ENCODE measurements at regions not wholly inside any gene's neighbourhood (a gene's known extent, or its start where the extent isn't known, plus 50 kb on each side); places are given as distances from the start of the nearest gene placed in this dataset.

- no peak for DNase-seq
Measured at GRCh38 chr5:87851603-87852002, 417.0 kb downstream of the TMEM161B start.

GRCh38 chr5:87850843-87851242 is 417.8 kb downstream of the TMEM161B start:
- DNase-seq = no peak

GRCh38 chr5:87845734-87846133 is 422.9 kb downstream of the TMEM161B start:
- DNase-seq = no peak

- DNase-seq = no peak
Measured at GRCh38 chr5:87844866-87845265, 423.8 kb downstream of the TMEM161B start.

GRCh38 chr5:87844449-87844848 is 424.2 kb downstream of the TMEM161B start:
- no peak for DNase-seq

GRCh38 chr5:87836696-87837095 is 424.0 kb upstream of the CCNH start:
- DNase-seq = peak; percentile 21

GRCh38 chr5:87831499-87831898 is 418.8 kb upstream of the CCNH start:
- DNase-seq = no peak

GRCh38 chr5:87829217-87829551 is 416.5 kb upstream of the CCNH start:
- DNase-seq = no peak

- no peak for DNase-seq
Measured at GRCh38 chr5:87828545-87829216, 416.0 kb upstream of the CCNH start.

GRCh38 chr5:87827539-87827938 is 414.8 kb upstream of the CCNH start:
- DNase-seq = no peak

- DNase-seq = no peak
Measured at GRCh38 chr5:87826507-87826906, 413.8 kb upstream of the CCNH start.

GRCh38 chr5:87825583-87825982 is 412.9 kb upstream of the CCNH start:
- no peak for DNase-seq

GRCh38 chr5:87807783-87808182 is 395.1 kb upstream of the CCNH start:
- DNase-seq = no peak

GRCh38 chr5:87803352-87803751 is 390.6 kb upstream of the CCNH start:
- DNase-seq = no peak

GRCh38 chr5:87791869-87792268 is 379.1 kb upstream of the CCNH start:
- no peak for DNase-seq

GRCh38 chr5:87788416-87788815 is 375.7 kb upstream of the CCNH start:
- DNase-seq = no peak

- DNase-seq = no peak
Measured at GRCh38 chr5:87787625-87788256, 375.0 kb upstream of the CCNH start.

- DNase-seq = no peak
Measured at GRCh38 chr5:87787086-87787485, 374.4 kb upstream of the CCNH start.

GRCh38 chr5:87786471-87786870 is 373.7 kb upstream of the CCNH start:
- DNase-seq = no peak

- DNase-seq = no peak
Measured at GRCh38 chr5:87785554-87786335, 373.0 kb upstream of the CCNH start.

- no peak for DNase-seq
Measured at GRCh38 chr5:87784879-87785495, 372.3 kb upstream of the CCNH start.

GRCh38 chr5:87784311-87784710 is 371.6 kb upstream of the CCNH start:
- DNase-seq = no peak

- no peak for DNase-seq
Measured at GRCh38 chr5:87782916-87783315, 370.2 kb upstream of the CCNH start.

- no peak for DNase-seq
Measured at GRCh38 chr5:87781976-87782375, 369.2 kb upstream of the CCNH start.
